ENCODE measurements at regions not wholly inside any gene's neighbourhood (a gene's known extent, or its start where the extent isn't known, plus 50 kb on each side); places are given as distances from the start of the nearest gene placed in this dataset.

GRCh38 chr4:128342762-128343161, 55.1 kb upstream of the PGRMC2 start:
- no peak overlapping the region for H3K14ac ChIP-seq (replicated peaks; ENCODE audit: low read depth, low read length)
- WGBS, 2 experiments (ENCODE audit: extremely low coverage in 2 of 2, insufficient read length in 1 of 2) = 44% methylated on average over 1 of the region's 1 CpG; no CpG with 5 or more reads in 1 of the 2 experiments
- no peak for ATAC-seq (ENCODE audit: low read depth)
- peak overlapping the region; percentile 59 for H3K18ac ChIP-seq (ENCODE audit: low read depth, low read length)
- H2AFZ ChIP-seq (replicated peaks; ENCODE audit: low read length, poor library complexity) = no peak overlapping the region
- H3K79me1 ChIP-seq (ENCODE audit: low read depth in 1 of 2, low read length in 2 of 2) = no peaks in the 10 kb centered on the region
- H4K91ac ChIP-seq (ENCODE audit: insufficient read depth, low read depth, low read length) = 0 out of 2 replicates have a peak overlapping the region, but pooled peaks have one; percentile 55
- peak overlapping the region; percentile 67; the same call in 1 of the 3 replicates for H2BK15ac ChIP-seq (ENCODE audit: low read depth, low read length)
- H3K27me3 ChIP-seq (ENCODE audit: control insufficient read depth, insufficient read depth, low read length) = no peaks in the 10 kb centered on the region
- no peak overlapping the region for H3K23ac ChIP-seq (ENCODE audit: low read depth, low read length)
- peak overlapping the region; percentile 49; the same call in 1 of the 2 replicates for H2BK20ac ChIP-seq (ENCODE audit: low read depth, low read length)
- dilution Hi-C loops (cut with HindIII; ENCODE audit: low sequenced_read_pairs, unreplicated experiment) = no loop called here
- intact Hi-C loops (cut with micrococcal nuclease) = no loop called here
- DNase-seq = no peak
- H4K20me1 ChIP-seq (ENCODE audit: insufficient read depth, low read length) = no peaks in the 10 kb centered on the region
- H2AK9ac ChIP-seq (replicated peaks; ENCODE audit: low read depth, low read length, poor library complexity) = no peak overlapping the region
- no TSS peak for BruUV-seq (replicated peaks)
- no peak overlapping the region for H3K27ac ChIP-seq (ENCODE audit: insufficient read depth, low read length)
- H2BK120ac ChIP-seq (ENCODE audit: low read depth, low read length) = 0 out of 2 replicates have a peak overlapping the region, but pooled peaks have one; percentile 34
- CTCF ChIA-PET = interaction anchor here (0.9 kb wide), 1 partner anchor 31 kb away, joined by 3 read pairs; no protein-coding TSS in a partner anchor
- no peaks in the 10 kb centered on the region for H3K36me3 ChIP-seq (ENCODE audit: control insufficient read depth, insufficient read depth, low read length)
- TF ChIP-seq MAFK (IDR thresholded peaks at IDR 0.05; ENCODE audit: low read depth, low read length) = no peak
- TF ChIP-seq USF2 (IDR thresholded peaks at IDR 0.05; ENCODE audit: low read depth, low read length) = no peak
- no peak for TF ChIP-seq RCOR1 (IDR thresholded peaks at IDR 0.05; ENCODE audit: insufficient replicate concordance, low read length)
- TF ChIP-seq SMC3 (IDR thresholded peaks at IDR 0.05; ENCODE audit: low read depth, low read length) = no peak
- no peak for TF ChIP-seq CTCF (conservative IDR thresholded peaks at IDR 0.05; ENCODE audit: low read depth, low read length)
- TF ChIP-seq MXI1 (IDR thresholded peaks at IDR 0.05; ENCODE audit: borderline replicate concordance, low read depth, low read length) = no peak
- no peak for TF ChIP-seq ELK1 (IDR thresholded peaks at IDR 0.05; ENCODE audit: borderline replicate concordance, low read depth, low read length)
- TF ChIP-seq BHLHE40 (IDR thresholded peaks at IDR 0.05; ENCODE audit: low read depth, low read length) = no peak
- no peak for TF ChIP-seq CEBPB (IDR thresholded peaks at IDR 0.05; ENCODE audit: low read depth, low read length)
- no peak for TF ChIP-seq NFE2L2 (IDR thresholded peaks at IDR 0.05; ENCODE audit: low read depth, low read length)
- TF ChIP-seq CHD1 (IDR thresholded peaks at IDR 0.05; ENCODE audit: low read depth, low read length) = no peak
- no peak for TF ChIP-seq FOS (IDR thresholded peaks at IDR 0.05; ENCODE audit: low read depth, low read length)
- no peak for TF ChIP-seq RFX5 (IDR thresholded peaks at IDR 0.05; ENCODE audit: low read depth, low read length)
- no peak for TF ChIP-seq RAD21 (IDR thresholded peaks at IDR 0.05; ENCODE audit: low read length)
- TF ChIP-seq POLR2A (IDR thresholded peaks at IDR 0.05; ENCODE audit: low read depth, low read length) = no peak
- TF ChIP-seq MAZ (IDR thresholded peaks at IDR 0.05; ENCODE audit: borderline replicate concordance, low read depth, low read length) = no peak
- in situ Hi-C loops (cut with MboI; ENCODE audit: low sequenced_read_pairs) = no loop called here
- H3K4me2 ChIP-seq (ENCODE audit: low read depth, low read length) = no peak overlapping the region
- H2BK5ac ChIP-seq (ENCODE audit: low read depth, low read length, poor library complexity, severe bottlenecking) = peak overlapping the region; percentile 32
- H3K4ac ChIP-seq (ENCODE audit: low read depth, low read length) = no peak overlapping the region; the same call in 1 of the 2 replicates
- POLR2A ChIA-PET (ENCODE audit: unreplicated experiment) = no interaction called here
- no peaks in the 10 kb centered on the region for H3K9me3 ChIP-seq (ENCODE audit: control insufficient read depth, insufficient read depth, low read length)
- peaks cover 9% of the 10 kb centered on the region for H3K9me1 ChIP-seq (ENCODE audit: insufficient read depth, low read length)
- no peak overlapping the region for H3K56ac ChIP-seq (ENCODE audit: extremely low read depth, insufficient read depth, low read length)
- H4K5ac ChIP-seq (ENCODE audit: low read depth, low read length) = no peak overlapping the region
- peak overlapping the region in 1 of 2 experiments; percentile 35; a peak in 1 of 4 replicates for H4K8ac ChIP-seq (ENCODE audit: low read depth in 2 of 2, low read length in 2 of 2)
- H3K4me1 ChIP-seq (ENCODE audit: control insufficient read depth, insufficient read depth, low read length) = peaks cover 17% of the 10 kb centered on the region
- no peak overlapping the region for H3K4me3 ChIP-seq (ENCODE audit: insufficient read depth, low read depth, low read length)
- no peak overlapping the region for H3K9ac ChIP-seq (ENCODE audit: low read depth, low read length)
- H2AK5ac ChIP-seq (ENCODE audit: low read depth, low read length) = no peak overlapping the region; the same call in 1 of the 2 replicates

All from IMR-90 (cell line).